Erythroblast (primary cell): ENCODE measurements at regions not wholly inside any gene's neighbourhood (a gene's known extent, or its start where the extent isn't known, plus 50 kb on each side); places are given as distances from the start of the nearest gene placed in this dataset.

Experiments used
- GATA1 ChIP-seq: IDR thresholded peaks from 2 replicates; pipeline ENCODE4 v1.6.1; 2011; ENCODE audit warnings: low read depth, mild to moderate bottlenecking, control low read depth, low read length, moderate library complexity
- POLR2A ChIP-seq: IDR thresholded peaks from 2 replicates; pipeline ENCODE4 v1.6.1; 2011; ENCODE audit warnings: mild to moderate bottlenecking, low read length

DNA sequence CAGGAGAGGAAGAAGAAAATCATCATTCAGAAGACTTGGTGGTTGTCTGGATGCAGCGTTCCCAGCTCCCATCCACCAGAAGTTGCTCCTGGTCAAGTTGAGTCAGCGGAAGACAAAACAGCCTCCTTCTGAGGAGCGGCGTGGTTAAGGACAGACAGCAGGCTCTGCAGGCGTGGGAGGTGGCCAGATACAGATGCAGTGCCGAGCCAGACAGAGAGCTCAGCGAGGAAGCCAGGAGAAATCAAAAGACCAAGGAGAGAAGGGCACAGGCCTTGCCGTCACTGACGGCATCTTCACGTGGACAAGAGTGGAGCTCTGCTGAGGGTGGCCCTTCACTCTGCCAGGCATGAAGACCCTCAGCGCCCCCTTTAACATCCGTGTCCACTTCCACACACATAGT is 158.5 kb downstream of the THBS2 start:
- TF ChIP-seq POLR2A: no peak
- TF ChIP-seq GATA1: no peak
